Tibial artery (tissue), 4 donors: ENCODE measurements at regions not wholly inside any gene's neighbourhood (a gene's known extent, or its start where the extent isn't known, plus 50 kb on each side); places are given as distances from the start of the nearest gene placed in this dataset.

Source experiments
- DNase-seq, 2 donors: peaks; one replicate each; pipeline ENCODE4 v3.0.0-alpha.2; 2019
- H3K27ac ChIP-seq, 2 donors: fragments of 200-600 bp; sonication (generic) in 1 of 2; 1 replicate in 1 of 2; 2 replicates in 1 of 2; pipeline ENCODE4 v1.5.1; 2018 to 2019; ENCODE audit warnings: mild to moderate bottlenecking in 1 of 2
- H3K27me3 ChIP-seq, 2 donors: fragments of 200-600 bp; sonication (generic) in 1 of 2; one replicate each; pipeline versions ENCODE4 v1.5.1 to v1.6.0; 2016 to 2019
- H3K36me3 ChIP-seq, 3 donors: fragments of 200-600 bp; sonication (generic) in 2 of 3; one replicate each; pipeline ENCODE4 v1.5.1; 2016 to 2019; ENCODE audit warnings: mild to moderate bottlenecking in 2 of 3
- H3K4me1 ChIP-seq, 4 donors: fragments of 200-600 bp; sonication (generic) in 2 of 4; 1 replicate in 3 of 4; 2 replicates in 1 of 4; pipeline ENCODE4 v1.5.1; 2016 to 2019
- H3K4me3 ChIP-seq, 2 donors: fragments of 200-600 bp; sonication (generic) in 1 of 2; 1 replicate in 1 of 2; 2 replicates in 1 of 2; pipeline ENCODE4 v1.5.1; 2018 to 2019; ENCODE audit warnings: mild to moderate bottlenecking in 2 of 2
- H3K9me3 ChIP-seq, 3 donors: fragments of 200-600 bp; sonication (generic) in 1 of 3; one replicate each; pipeline ENCODE4 v1.5.1; 2016 to 2019
- CTCF ChIP-seq, 2 experiments: fragments of 200-600 bp in 1 of 2; fragments of 450-650 bp in 1 of 2; IDR thresholded peaks; one replicate each; pipeline ENCODE4 v1.5.1; 2017 to 2019; ENCODE audit warnings: antibody characterized with exemption in 2 of 2, mild to moderate bottlenecking in 1 of 2, moderate library complexity in 1 of 2
- intact Hi-C: fragments of 100-400 bp; cut with DNase I; formaldehyde crosslinking; loops from one replicate; pipeline ENCODE4 v1.15.0; 2023; ENCODE audit warnings: low total_unique reads

DNA sequence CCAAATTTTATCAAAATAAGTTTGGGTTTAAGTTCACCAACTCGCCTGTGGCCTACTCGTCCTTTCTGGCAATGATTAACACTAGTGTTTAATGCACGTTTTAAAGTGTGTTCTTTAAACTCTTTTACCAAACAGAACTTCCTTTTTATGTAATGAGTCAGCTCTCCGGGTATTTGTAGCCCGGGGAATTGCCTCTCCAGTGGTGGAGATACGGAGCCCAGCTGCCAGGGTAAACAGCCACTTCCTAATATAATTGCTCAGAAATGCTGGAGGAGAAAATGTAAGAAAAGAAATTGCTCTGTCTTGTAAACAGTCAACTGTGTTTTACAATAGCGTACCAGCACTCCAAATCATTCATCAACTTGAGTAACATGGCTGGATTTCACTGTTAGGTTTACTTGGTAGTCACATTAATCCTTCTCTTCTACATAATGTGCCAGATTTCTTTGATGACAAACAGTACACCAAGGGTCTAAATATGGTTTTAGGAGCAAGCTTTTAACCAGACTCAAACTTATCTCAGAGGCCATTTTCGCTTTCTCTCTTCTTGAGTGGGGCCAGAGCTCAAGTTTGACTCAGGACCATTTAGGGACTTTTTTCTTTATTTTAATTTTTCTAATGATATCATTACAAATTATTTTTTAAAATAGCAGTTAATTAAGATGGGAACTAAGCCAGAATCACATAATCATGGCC, 101.2 kb upstream of the SLC38A2 start:
- peak overlapping the region; percentile 1 to 15 for H3K4me3 ChIP-seq
- H3K27me3 ChIP-seq: no peaks in the 10 kb centered on the region
- peak overlapping the region; percentile 73 to 77 for H3K27ac ChIP-seq
- peaks cover 0 to 32% (median 16%) of the 10 kb centered on the region in 4 donors for H3K4me1 ChIP-seq
- no peaks in the 10 kb centered on the region for H3K9me3 ChIP-seq
- no peak for TF ChIP-seq CTCF (IDR thresholded peaks at IDR 0.05)
- H3K36me3 ChIP-seq: no peaks in the 10 kb centered on the region
- intact Hi-C loops: no loop called here
- DNase-seq: peak; percentile 85 to 86

DNA sequence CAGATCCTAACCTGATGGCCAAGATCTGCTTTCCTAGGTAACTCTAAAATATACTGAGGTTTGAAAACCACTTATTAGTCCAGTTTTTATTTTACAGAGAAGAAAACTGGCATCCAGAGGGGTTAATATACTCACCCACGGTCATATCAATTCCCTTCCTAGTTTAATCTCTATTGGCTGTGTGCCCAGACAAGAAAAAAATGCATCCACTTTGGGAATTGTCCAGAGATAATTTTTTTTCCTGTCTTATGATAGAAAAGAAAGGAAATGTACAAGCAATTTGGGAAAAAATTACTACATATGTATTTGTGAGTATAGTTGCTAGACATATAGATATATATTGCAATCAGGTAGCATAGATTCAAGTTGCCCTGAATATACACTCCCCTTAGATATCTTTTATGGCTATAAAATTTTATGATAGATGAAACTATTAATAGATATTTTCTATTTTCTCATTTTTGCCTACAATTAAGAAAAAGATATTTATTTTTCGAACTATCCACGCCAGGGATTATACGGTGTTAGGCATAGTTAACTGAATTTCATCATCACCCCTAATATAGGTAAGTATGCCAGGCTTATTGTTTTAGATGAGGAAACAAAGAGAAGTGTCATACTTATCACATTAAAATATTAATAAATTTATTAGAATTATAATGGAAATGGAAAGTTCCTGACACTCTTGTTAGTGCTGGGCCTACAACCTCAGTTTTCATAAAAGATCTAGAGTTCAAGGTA, 100.5 kb upstream of the SLC38A2 start:
- Histone ChIP-seq H3K4me3 (peak overlapping the region in 1 of 2 donors; percentile 1), H3K27ac (peak overlapping the region; percentile 73 to 77), H3K9me3 (no peaks in the 10 kb centered on the region), H3K36me3 (no peaks in the 10 kb centered on the region), H3K4me1 (peaks cover 0 to 39% (median 16%) of the 10 kb centered on the region in 4 donors), H3K27me3 (no peaks in the 10 kb centered on the region)
- no peak for TF ChIP-seq CTCF (IDR thresholded peaks at IDR 0.05)
- no peak for DNase-seq
- intact Hi-C loops: no loop called here

GRCh38 chr12:46472144-46472705, 99.7 kb upstream of the SLC38A2 start:
- Histone ChIP-seq H3K9me3 (no peaks in the 10 kb centered on the region), H3K27me3 (no peaks in the 10 kb centered on the region), H3K27ac (no peak overlapping the region), H3K36me3 (no peaks in the 10 kb centered on the region), H3K4me3 (no peak overlapping the region), H3K4me1 (peaks cover 0 to 44% (median 16%) of the 10 kb centered on the region in 4 donors)
- intact Hi-C loops: no loop called here
- no peak for TF ChIP-seq CTCF (IDR thresholded peaks at IDR 0.05)
- DNase-seq: no peak

GRCh38 chr12:46471404-46471803, 98.8 kb upstream of the SLC38A2 start:
- intact Hi-C loops: no loop called here
- no peak for TF ChIP-seq CTCF (IDR thresholded peaks at IDR 0.05)
- Histone ChIP-seq H3K27ac (no peak overlapping the region), H3K4me1 (peaks cover 0 to 44% (median 16%) of the 10 kb centered on the region in 4 donors), H3K36me3 (no peaks in the 10 kb centered on the region), H3K4me3 (no peak overlapping the region), H3K27me3 (no peaks in the 10 kb centered on the region), H3K9me3 (no peaks in the 10 kb centered on the region)
- DNase-seq: no peak

GRCh38 chr12:46470975-46471374, 98.4 kb upstream of the SLC38A2 start:
- H3K9me3 ChIP-seq: no peaks in the 10 kb centered on the region
- H3K27ac ChIP-seq: no peak overlapping the region
- H3K4me1 ChIP-seq: peaks cover 0 to 44% (median 16%) of the 10 kb centered on the region in 4 donors
- H3K4me3 ChIP-seq: no peak overlapping the region
- TF ChIP-seq CTCF (IDR thresholded peaks at IDR 0.05): no peak
- intact Hi-C loops: no loop called here
- H3K27me3 ChIP-seq: no peaks in the 10 kb centered on the region
- DNase-seq: no peak
- no peaks in the 10 kb centered on the region for H3K36me3 ChIP-seq
